ELR (cell line): ENCODE measurements at regions not wholly inside any gene's neighbourhood (a gene's known extent, or its start where the extent isn't known, plus 50 kb on each side); places are given as distances from the start of the nearest gene placed in this dataset.
"Not testable (repeated sequence)": the region's sequence is repeated elsewhere in the genome, so short reads cannot be mapped to it uniquely, and the experiment has no call there.

Source experiments
- DNase-seq: peaks from one replicate; pipeline ENCODE4 v3.0.0-alpha.2; 2015; ENCODE audit warnings: low read depth

GRCh38 chr21:38614558-38614957 lies 116.3 kb upstream of the ERG start:
- DNase-seq, result no peak

GRCh38 chr21:38619480-38619879 lies 121.2 kb upstream of the ERG start:
- DNase-seq, result no peak

GRCh38 chr21:38619992-38620479 lies 121.8 kb upstream of the ERG start:
- DNase-seq, result no peak

GRCh38 chr21:38621132-38621531 lies 122.9 kb upstream of the ERG start:
- no peak for DNase-seq

GRCh38 chr21:38622081-38622826 lies 124.0 kb upstream of the ERG start:
- DNase-seq, result no peak

GRCh38 chr21:38622827-38623209 lies 124.5 kb upstream of the ERG start:
- DNase-seq, result no peak

- DNase-seq, result no peak
These were observed 125.3 kb upstream of the ERG start for GRCh38 chr21:38623552-38623951.

- no peak for DNase-seq
These were observed 126.7 kb upstream of the ERG start for GRCh38 chr21:38625000-38625399.

- DNase-seq, result no peak
These were observed 128.0 kb upstream of the ERG start for GRCh38 chr21:38626306-38626705.

- no peak for DNase-seq
These were observed 130.1 kb upstream of the ERG start for GRCh38 chr21:38628349-38628748.

- DNase-seq, result peak; percentile 12
These were observed 132.9 kb upstream of the ERG start for GRCh38 chr21:38631206-38631605.

- no peak for DNase-seq
These were observed 133.4 kb upstream of the ERG start for GRCh38 chr21:38631676-38632075.

- no peak for DNase-seq
These were observed 138.9 kb upstream of the ERG start for GRCh38 chr21:38637161-38637560.

- no peak for DNase-seq
These were observed 141.5 kb upstream of the ERG start for GRCh38 chr21:38639571-38640354.

- not testable (repeated sequence) for DNase-seq
These were observed 142.1 kb upstream of the ERG start for GRCh38 chr21:38640355-38640742.

- DNase-seq, result no peak
These were observed 145.2 kb upstream of the ERG start for GRCh38 chr21:38643404-38644023.

- DNase-seq, result peak; percentile 89
These were observed 147.0 kb upstream of the ERG start for GRCh38 chr21:38645282-38645681.

GRCh38 chr21:38646213-38646837 lies 148.0 kb upstream of the ERG start:
- peak; percentile 78 for DNase-seq

GRCh38 chr21:38649120-38649519 lies 150.8 kb upstream of the ERG start:
- no peak for DNase-seq

- DNase-seq, result no peak
These were observed 153.3 kb upstream of the ERG start for GRCh38 chr21:38651570-38651969.

- DNase-seq, result no peak
These were observed 153.3 kb upstream of the ETS2 start for GRCh38 chr21:38652396-38652795.

GRCh38 chr21:38654580-38654979 lies 151.1 kb upstream of the ETS2 start:
- DNase-seq, result no peak
